ENCODE measurements at regions not wholly inside any gene's neighbourhood (a gene's known extent, or its start where the extent isn't known, plus 50 kb on each side); places are given as distances from the start of the nearest gene placed in this dataset.

GRCh38 chr10:35276889-35277288, 59.4 kb upstream of the CCNY start:
- TF ChIP-seq NR2C1 (IDR thresholded peaks at IDR 0.05) = no peak
- no peak for TF ChIP-seq CTCF (IDR thresholded peaks at IDR 0.05 in 2 of 3, conservative IDR thresholded peaks at IDR 0.05 in 1 of 3; ENCODE audit: control insufficient read depth in 2 of 3, extremely low read depth in 1 of 3, insufficient read depth in 1 of 3, low read depth in 3 of 3, low read length in 3 of 3)
- TF ChIP-seq NR2C2 (IDR thresholded peaks at IDR 0.05; ENCODE audit: borderline replicate concordance, control insufficient read depth, insufficient read length, low read depth) = no peak
- no peak for TF ChIP-seq BRCA1 (IDR thresholded peaks at IDR 0.05; ENCODE audit: low read depth, low read length)
- TF ChIP-seq GATAD2B (conservative IDR thresholded peaks at IDR 0.05; ENCODE audit: low read depth) = no peak
- no peak for TF ChIP-seq NFIC (IDR thresholded peaks at IDR 0.05; ENCODE audit: low read depth, low read length)
- TF ChIP-seq EZH2 (IDR thresholded peaks at IDR 0.05; ENCODE audit: borderline replicate concordance, control insufficient read depth, low read depth, low read length) = no peak
- TF ChIP-seq POLR2A (IDR thresholded peaks at IDR 0.05; ENCODE audit: low read depth, low read length) = no peak
- no peak for TF ChIP-seq ZNF384 (IDR thresholded peaks at IDR 0.05; ENCODE audit: borderline replicate concordance, low read depth, low read length)
